ENCODE measurements at regions not wholly inside any gene's neighbourhood (a gene's known extent, or its start where the extent isn't known, plus 50 kb on each side); places are given as distances from the start of the nearest gene placed in this dataset.

DNA sequence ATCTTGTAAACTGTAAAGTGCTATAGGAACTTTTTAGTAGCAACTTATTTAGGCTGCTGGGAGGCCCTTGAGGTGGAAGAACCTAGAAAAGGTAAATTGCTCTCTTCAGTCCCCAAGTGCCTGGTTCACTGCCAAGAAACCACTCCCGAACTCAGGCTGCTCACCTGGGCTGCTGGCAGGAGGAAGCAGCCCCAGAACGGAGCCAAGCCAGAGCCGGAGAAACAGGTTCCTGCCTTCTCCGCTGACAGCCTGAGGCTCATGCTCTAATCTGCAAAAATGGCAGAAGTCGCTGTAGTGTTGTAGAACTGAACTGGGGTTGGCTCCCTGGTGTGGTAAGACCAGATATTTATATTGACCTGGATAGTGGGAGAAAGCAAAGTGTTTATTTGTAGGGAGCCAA is 136.0 kb downstream of the CUL2 start:
- TF ChIP-seq, protein P1, sequence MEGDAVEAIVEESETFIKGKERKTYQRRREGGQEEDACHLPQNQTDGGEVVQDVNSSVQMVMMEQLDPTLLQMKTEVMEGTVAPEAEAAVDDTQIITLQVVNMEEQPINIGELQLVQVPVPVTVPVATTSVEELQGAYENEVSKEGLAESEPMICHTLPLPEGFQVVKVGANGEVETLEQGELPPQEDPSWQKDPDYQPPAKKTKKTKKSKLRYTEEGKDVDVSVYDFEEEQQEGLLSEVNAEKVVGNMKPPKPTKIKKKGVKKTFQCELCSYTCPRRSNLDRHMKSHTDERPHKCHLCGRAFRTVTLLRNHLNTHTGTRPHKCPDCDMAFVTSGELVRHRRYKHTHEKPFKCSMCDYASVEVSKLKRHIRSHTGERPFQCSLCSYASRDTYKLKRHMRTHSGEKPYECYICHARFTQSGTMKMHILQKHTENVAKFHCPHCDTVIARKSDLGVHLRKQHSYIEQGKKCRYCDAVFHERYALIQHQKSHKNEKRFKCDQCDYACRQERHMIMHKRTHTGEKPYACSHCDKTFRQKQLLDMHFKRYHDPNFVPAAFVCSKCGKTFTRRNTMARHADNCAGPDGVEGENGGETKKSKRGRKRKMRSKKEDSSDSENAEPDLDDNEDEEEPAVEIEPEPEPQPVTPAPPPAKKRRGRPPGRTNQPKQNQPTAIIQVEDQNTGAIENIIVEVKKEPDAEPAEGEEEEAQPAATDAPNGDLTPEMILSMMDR (IDR thresholded peaks at IDR 0.05), result no peak
- TF ChIP-seq POLR2AphosphoS5 (IDR thresholded peaks at IDR 0.05; ENCODE audit: low read depth, low read length), result no peak
